ENCODE measurements at regions not wholly inside any gene's neighbourhood (a gene's known extent, or its start where the extent isn't known, plus 50 kb on each side); places are given as distances from the start of the nearest gene placed in this dataset.

- TF ChIP-seq, protein P1, sequence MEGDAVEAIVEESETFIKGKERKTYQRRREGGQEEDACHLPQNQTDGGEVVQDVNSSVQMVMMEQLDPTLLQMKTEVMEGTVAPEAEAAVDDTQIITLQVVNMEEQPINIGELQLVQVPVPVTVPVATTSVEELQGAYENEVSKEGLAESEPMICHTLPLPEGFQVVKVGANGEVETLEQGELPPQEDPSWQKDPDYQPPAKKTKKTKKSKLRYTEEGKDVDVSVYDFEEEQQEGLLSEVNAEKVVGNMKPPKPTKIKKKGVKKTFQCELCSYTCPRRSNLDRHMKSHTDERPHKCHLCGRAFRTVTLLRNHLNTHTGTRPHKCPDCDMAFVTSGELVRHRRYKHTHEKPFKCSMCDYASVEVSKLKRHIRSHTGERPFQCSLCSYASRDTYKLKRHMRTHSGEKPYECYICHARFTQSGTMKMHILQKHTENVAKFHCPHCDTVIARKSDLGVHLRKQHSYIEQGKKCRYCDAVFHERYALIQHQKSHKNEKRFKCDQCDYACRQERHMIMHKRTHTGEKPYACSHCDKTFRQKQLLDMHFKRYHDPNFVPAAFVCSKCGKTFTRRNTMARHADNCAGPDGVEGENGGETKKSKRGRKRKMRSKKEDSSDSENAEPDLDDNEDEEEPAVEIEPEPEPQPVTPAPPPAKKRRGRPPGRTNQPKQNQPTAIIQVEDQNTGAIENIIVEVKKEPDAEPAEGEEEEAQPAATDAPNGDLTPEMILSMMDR (IDR thresholded peaks at IDR 0.05) = no peak
- no peak for TF ChIP-seq POLR2A (IDR thresholded peaks at IDR 0.05)
Measured at GRCh38 chr2:60073201-60073600, 480.3 kb downstream of the BCL11A start.
